AML-193 (cell line): ENCODE measurements at regions not wholly inside any gene's neighbourhood (a gene's known extent, or its start where the extent isn't known, plus 50 kb on each side); places are given as distances from the start of the nearest gene placed in this dataset.

Experiments
- DNase-seq, 2 experiments: peaks; one replicate each; lab custom pipeline; 2025; lab: John Stamatoyannopoulos, UW

GRCh38 chr2:216575465-216575864 is 57.8 kb upstream of the IGFBP2 start:
- DNase-seq = no peak

- DNase-seq = no peak
Measured at GRCh38 chr2:216576616-216577015, 56.6 kb upstream of the IGFBP2 start.

GRCh38 chr2:216578325-216578724 is 54.9 kb upstream of the IGFBP2 start:
- DNase-seq = no peak

GRCh38 chr2:216583147-216583546 is 50.1 kb upstream of the IGFBP2 start:
- no peak for DNase-seq
